Lower lobe of right lung (tissue), 2 donors: ENCODE measurements at regions not wholly inside any gene's neighbourhood (a gene's known extent, or its start where the extent isn't known, plus 50 kb on each side); places are given as distances from the start of the nearest gene placed in this dataset.
"Not testable (repeated sequence)": the region's sequence is repeated elsewhere in the genome, so short reads cannot be mapped to it uniquely, and the experiment has no call there.

ENCODE experiments used
- ATAC-seq, 2 donors: fragments of 200-7000 bp; cut with Tn5 transposase; one replicate each; pipeline ENCODE4 v1.9.1; 2020 to 2022; ENCODE audit warnings: mild to moderate bottlenecking in 2 of 2, moderate library complexity in 2 of 2
- DNase-seq: peaks from one replicate; pipeline ENCODE4 v3.0.0-alpha.2; 2020
- H3K27ac ChIP-seq: fragments of 200-600 bp; one replicate; pipeline ENCODE4 v1.8.0; 2022
- H3K27me3 ChIP-seq: fragments of 200-600 bp; one replicate; pipeline ENCODE4 v1.8.0; 2022; ENCODE audit warnings: low read depth
- H3K36me3 ChIP-seq: fragments of 200-600 bp; one replicate; pipeline ENCODE4 v1.8.0; 2022; ENCODE audit warnings: mild to moderate bottlenecking
- H3K4me1 ChIP-seq: fragments of 200-600 bp; one replicate; pipeline ENCODE4 v1.8.0; 2022
- H3K4me3 ChIP-seq: fragments of 200-600 bp; one replicate; pipeline ENCODE4 v1.8.0; 2022; ENCODE audit warnings: mild to moderate bottlenecking
- H3K9me3 ChIP-seq: fragments of 200-600 bp; one replicate; pipeline ENCODE4 v1.8.0; 2022
- intact Hi-C: fragments of 100-400 bp; cut with DNase I; formaldehyde crosslinking; loops from one replicate; pipeline ENCODE4 v1.11.0; 2022
- TF ChIP-seq, protein P1 (sequence below): fragments of 200-600 bp; IDR thresholded peaks from one replicate; pipeline ENCODE4 v1.8.0; 2022; ENCODE audit warnings: antibody characterized with exemption, mild to moderate bottlenecking
- donor health status: DM: no; HTN: yes; CAD: no; lungs with severe emphysema.

DNA sequence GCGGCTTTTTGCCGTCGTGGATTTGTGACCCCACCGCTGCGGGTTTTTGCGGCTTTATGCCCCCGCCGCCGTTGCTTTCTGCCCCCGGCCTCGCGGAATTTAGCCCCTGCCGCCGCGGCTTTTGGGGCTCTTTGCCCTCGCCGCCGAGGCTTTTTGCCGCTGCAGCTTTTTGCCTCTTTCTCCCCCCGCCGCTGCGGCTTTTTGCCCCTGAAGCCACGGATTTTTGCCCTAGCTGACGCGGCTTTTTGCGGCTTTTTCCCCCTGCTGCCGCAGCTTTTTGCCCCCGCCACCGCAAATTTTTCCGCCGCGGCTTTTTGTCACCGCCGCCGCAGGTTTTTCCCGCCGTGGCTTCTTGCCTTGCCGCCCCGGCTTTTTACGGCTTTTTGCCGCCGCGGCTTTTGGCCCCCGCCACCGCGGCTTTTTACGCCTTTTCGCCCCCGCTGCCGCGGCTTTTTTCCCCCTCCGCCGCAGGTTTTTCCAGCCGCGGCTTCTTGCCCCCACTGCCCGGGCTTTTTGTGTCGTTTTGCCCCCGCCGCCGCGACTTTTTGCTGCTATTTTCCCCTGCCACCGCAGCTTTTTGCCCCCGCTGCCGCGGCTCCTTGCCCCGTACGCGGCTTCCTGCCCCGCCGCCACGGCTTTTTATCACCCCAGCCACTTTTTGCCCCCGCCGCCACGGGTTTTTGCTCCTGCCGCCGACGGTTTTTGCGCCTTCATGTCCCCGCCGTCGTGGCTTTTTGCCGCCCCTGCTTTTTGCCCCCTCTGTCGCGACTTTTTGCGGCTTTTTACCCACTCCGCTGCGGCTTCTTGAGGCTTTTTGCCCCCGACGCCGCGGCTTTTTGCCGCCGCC lies 3933.6 kb downstream of the SRGAP2C start:
- Histone ChIP-seq H3K27me3 (no peaks in the 10 kb centered on the region), H3K36me3 (no peaks in the 10 kb centered on the region), H3K27ac (no peak overlapping the region), H3K4me1 (no peaks in the 10 kb centered on the region), H3K4me3 (no peak overlapping the region), H3K9me3 (no peaks in the 10 kb centered on the region)
- intact Hi-C loops, result no loop called here
- no peak for ATAC-seq
- TF ChIP-seq, protein P1, sequence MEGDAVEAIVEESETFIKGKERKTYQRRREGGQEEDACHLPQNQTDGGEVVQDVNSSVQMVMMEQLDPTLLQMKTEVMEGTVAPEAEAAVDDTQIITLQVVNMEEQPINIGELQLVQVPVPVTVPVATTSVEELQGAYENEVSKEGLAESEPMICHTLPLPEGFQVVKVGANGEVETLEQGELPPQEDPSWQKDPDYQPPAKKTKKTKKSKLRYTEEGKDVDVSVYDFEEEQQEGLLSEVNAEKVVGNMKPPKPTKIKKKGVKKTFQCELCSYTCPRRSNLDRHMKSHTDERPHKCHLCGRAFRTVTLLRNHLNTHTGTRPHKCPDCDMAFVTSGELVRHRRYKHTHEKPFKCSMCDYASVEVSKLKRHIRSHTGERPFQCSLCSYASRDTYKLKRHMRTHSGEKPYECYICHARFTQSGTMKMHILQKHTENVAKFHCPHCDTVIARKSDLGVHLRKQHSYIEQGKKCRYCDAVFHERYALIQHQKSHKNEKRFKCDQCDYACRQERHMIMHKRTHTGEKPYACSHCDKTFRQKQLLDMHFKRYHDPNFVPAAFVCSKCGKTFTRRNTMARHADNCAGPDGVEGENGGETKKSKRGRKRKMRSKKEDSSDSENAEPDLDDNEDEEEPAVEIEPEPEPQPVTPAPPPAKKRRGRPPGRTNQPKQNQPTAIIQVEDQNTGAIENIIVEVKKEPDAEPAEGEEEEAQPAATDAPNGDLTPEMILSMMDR, result no peak
- no peak for DNase-seq

DNA sequence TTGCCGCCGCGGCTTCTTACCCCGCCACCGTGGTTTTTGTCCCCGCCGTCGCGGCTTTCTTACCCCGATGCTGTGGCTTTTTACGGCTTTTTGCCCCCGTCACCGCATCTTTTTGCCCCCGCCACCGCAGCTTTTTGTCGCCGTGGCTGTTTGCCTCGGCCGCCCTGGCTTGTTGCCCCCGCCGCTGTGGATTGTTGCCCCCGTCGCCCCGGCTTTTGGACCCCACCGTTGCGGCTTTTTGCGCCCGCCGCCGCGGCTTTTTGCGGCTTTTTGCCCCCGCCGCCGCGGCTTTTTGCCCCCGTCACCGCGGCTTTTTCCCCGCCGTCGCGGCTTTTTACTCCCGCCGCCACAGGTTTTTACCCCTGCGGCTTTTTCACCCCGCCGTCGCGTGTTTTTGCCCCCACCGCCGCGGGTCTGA lies 3934.3 kb downstream of the SRGAP2C start:
- DNase-seq (no peak), ATAC-seq (no peak)
- H3K9me3 ChIP-seq, result no peaks in the 10 kb centered on the region
- H3K27me3 ChIP-seq, result no peaks in the 10 kb centered on the region
- no peak overlapping the region for H3K4me3 ChIP-seq
- H3K36me3 ChIP-seq, result no peaks in the 10 kb centered on the region
- H3K27ac ChIP-seq, result no peak overlapping the region
- H3K4me1 ChIP-seq, result no peaks in the 10 kb centered on the region
- TF ChIP-seq, protein P1, result no peak
- intact Hi-C loops, result no loop called here

DNA sequence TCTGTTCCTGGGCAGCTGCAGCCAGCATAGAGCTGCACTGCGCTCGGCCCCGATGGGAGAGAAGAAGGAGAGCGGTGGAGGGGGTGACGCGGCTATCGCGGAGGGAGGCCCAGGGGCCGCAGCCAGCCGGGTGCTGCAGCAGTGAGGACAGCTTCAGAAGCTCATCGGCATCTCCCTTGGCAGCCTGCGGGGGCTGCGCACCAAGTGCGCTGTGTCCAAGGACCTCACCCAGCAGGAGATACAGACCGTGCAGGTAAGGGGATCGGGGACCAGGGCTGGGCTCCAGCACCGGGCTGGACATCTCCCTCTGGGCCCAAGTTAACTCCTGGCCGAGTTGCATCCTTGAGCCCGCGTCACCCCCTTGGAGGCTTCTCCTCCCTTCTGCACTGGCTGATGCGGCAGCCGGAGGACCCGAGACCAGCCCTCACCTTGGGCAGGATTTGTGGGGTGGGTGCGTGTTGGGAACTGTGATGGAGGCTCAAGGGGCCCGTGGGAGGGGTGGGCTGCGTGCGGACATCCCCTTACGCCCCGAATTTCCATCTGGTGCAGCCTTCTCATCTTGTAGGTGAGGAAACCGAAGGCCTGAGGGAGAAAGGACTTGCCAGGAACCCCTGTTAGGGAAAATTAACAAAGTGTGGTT lies 3934.9 kb downstream of the SRGAP2C start:
- not testable (repeated sequence) for DNase-seq, H3K27me3 ChIP-seq

DNA sequence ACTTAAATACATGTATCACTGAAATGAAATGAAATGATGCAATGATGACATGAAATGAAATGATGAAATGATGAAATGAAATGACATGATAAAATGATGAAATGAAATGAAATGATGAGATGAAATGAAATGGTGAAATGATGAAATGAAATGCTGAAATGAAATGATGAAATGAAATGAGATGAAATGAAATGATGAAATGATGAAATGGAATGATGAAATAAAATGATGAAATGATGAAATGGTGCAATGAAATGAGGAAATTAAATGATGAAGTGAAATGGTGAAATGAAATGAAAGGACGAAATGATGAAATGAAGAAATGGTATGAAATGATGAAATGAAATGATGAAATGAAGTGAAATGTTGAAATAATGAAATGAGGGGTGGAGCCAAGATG lies 3937.8 kb downstream of the SRGAP2C start:
- H3K27ac ChIP-seq, H3K4me1 ChIP-seq, H3K27me3 ChIP-seq, intact Hi-C loops, H3K4me3 ChIP-seq, H3K36me3 ChIP-seq, H3K9me3 ChIP-seq, DNase-seq, ATAC-seq: not testable (repeated sequence)

More for the DNA sequence above, 3934.9 kb downstream of the SRGAP2C start:
- intact Hi-C loops, ATAC-seq, H3K27ac ChIP-seq, H3K9me3 ChIP-seq, H3K4me1 ChIP-seq, H3K4me3 ChIP-seq, H3K36me3 ChIP-seq: not testable (repeated sequence)
